Esophagus muscularis mucosa (tissue), 4 donors: ENCODE measurements at regions not wholly inside any gene's neighbourhood (a gene's known extent, or its start where the extent isn't known, plus 50 kb on each side); places are given as distances from the start of the nearest gene placed in this dataset.

ENCODE experiments used
- DNase-seq: peaks from one replicate; pipeline ENCODE4 v3.0.0-alpha.2; 2017; ENCODE audit errors: extremely low spot score
- H3K27ac ChIP-seq, 4 donors: fragments of 200-600 bp; sonication (generic); replicated peaks in 1 of 4; 1 replicate in 3 of 4; 2 replicates in 1 of 4; pipeline ENCODE4 v1.5.1; 2016 to 2019; ENCODE audit warnings: mild to moderate bottlenecking in 1 of 4
- H3K27me3 ChIP-seq, 4 donors: fragments of 200-600 bp; sonication (generic); one replicate each; pipeline versions ENCODE4 v1.5.1 to v1.6.0; 2016 to 2019
- H3K36me3 ChIP-seq, 4 donors: fragments of 200-600 bp; sonication (generic); one replicate each; pipeline ENCODE4 v1.5.1; 2016 to 2019
- H3K4me1 ChIP-seq, 4 donors: fragments of 200-600 bp; sonication (generic); one replicate each; pipeline ENCODE4 v1.5.1; 2016 to 2019
- H3K4me3 ChIP-seq, 4 donors: fragments of 200-600 bp; sonication (generic); 1 replicate in 2 of 4; 2 replicates in 2 of 4; pipeline ENCODE4 v1.5.1; 2016 to 2019; ENCODE audit warnings: mild to moderate bottlenecking in 4 of 4, moderate library complexity in 1 of 4
- H3K9me3 ChIP-seq, 4 donors: fragments of 200-600 bp; sonication (generic); 1 replicate in 3 of 4; 2 replicates in 1 of 4; pipeline ENCODE4 v1.5.1; 2016 to 2019
- EP300 ChIP-seq: sonication (generic); formaldehyde crosslinking; IDR thresholded peaks from one replicate; pipeline ENCODE4 v1.6.1; 2017; ENCODE audit warnings: antibody characterized with exemption
- POLR2A ChIP-seq: fragments of 450-650 bp; IDR thresholded peaks from one replicate; pipeline ENCODE4 v1.6.1; 2017; ENCODE audit warnings: antibody characterized with exemption, moderate library complexity, mild to moderate bottlenecking, low read depth
- POLR2AphosphoS5 ChIP-seq, 2 donors: sonication (generic); formaldehyde crosslinking; IDR thresholded peaks; one replicate each; pipeline ENCODE4 v1.6.1; 2017; ENCODE audit warnings: antibody characterized with exemption in 2 of 2
- WGBS: methylation state at CpG from one replicate; pipeline ENCODE4 v1.1.5; 2018; 5-methylcytosine and 5-hydroxymethylcytosine counted together
- intact Hi-C: fragments of 100-400 bp; cut with DNase I; formaldehyde crosslinking; loops from one replicate; pipeline ENCODE4 v1.15.1; 2023
- TF ChIP-seq, protein P1 (sequence below), 3 experiments: fragments of 200-600 bp in 2 of 3; fragments of 450-650 bp in 1 of 3; sonication (generic) in 2 of 3; IDR thresholded peaks; one replicate each; pipeline ENCODE4 v1.5.1; 2017 to 2019; ENCODE audit warnings: antibody characterized with exemption in 3 of 3, mild to moderate bottlenecking in 2 of 3, moderate library complexity in 1 of 3

DNA sequence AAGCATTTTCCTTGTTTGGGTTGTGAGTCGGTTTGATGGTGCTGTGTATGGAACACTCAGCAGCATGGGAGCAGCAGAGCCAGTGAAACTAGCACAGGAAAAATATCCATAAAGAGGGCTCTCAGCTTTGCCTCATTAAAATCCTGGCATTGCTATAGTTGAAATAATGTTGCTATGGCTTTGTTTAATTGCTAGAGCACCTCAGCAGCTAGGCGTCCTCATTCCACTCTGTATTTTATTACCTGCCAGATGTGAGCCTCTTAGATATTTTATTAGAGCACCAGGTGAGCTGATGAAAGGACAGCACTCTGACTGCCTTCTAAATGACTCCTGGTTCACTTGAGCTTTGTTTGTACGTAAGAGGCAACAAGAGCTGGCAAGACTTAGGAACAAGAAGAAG is 232.4 kb downstream of the MTX2 start:
- no peak overlapping the region for H3K27ac ChIP-seq
- intact Hi-C loops: no loop called here
- 84% methylated on average over 3 of the region's 3 CpGs for WGBS

DNA sequence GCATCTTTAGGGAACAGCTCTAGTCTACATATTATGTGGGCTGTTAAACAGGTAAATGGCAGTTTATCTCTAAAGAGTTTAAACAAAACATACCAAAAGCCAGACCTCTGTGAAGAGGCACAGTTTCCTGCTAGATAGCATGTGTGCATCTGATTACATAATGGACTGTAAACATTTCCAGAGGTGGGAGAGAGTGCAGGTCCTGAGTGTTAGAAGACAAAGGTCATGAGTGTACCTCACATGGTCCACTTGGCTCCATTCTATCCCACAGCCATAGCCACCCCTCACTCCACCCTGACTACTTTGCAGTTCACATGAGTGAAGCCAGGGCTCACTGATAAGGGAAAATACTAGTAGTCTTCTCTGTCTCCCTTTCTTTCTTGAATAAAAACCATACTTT is 233.4 kb downstream of the MTX2 start:
- intact Hi-C loops: no loop called here
- TF ChIP-seq EP300 (no peak), POLR2AphosphoS5 (IDR thresholded peaks at IDR 0.05) (no peak), POLR2A (no peak)
- TF ChIP-seq, protein P1, sequence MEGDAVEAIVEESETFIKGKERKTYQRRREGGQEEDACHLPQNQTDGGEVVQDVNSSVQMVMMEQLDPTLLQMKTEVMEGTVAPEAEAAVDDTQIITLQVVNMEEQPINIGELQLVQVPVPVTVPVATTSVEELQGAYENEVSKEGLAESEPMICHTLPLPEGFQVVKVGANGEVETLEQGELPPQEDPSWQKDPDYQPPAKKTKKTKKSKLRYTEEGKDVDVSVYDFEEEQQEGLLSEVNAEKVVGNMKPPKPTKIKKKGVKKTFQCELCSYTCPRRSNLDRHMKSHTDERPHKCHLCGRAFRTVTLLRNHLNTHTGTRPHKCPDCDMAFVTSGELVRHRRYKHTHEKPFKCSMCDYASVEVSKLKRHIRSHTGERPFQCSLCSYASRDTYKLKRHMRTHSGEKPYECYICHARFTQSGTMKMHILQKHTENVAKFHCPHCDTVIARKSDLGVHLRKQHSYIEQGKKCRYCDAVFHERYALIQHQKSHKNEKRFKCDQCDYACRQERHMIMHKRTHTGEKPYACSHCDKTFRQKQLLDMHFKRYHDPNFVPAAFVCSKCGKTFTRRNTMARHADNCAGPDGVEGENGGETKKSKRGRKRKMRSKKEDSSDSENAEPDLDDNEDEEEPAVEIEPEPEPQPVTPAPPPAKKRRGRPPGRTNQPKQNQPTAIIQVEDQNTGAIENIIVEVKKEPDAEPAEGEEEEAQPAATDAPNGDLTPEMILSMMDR (IDR thresholded peaks at IDR 0.05): no peak
- Histone ChIP-seq H3K9me3 (no peaks in the 10 kb centered on the region), H3K27ac (no peak overlapping the region), H3K27me3 (no peaks in the 10 kb centered on the region), H3K4me3 (no peak overlapping the region), H3K4me1 (peaks cover 0 to 10% (median 0%) of the 10 kb centered on the region in 4 donors), H3K36me3 (no peaks in the 10 kb centered on the region)
- DNase-seq: no peak

More for the DNA sequence above, 232.4 kb downstream of the MTX2 start:
- H3K36me3 ChIP-seq: no peaks in the 10 kb centered on the region
- H3K4me1 ChIP-seq: peaks cover 0 to 13% (median under 1%) of the 10 kb centered on the region in 4 donors
- no peak overlapping the region for H3K4me3 ChIP-seq
- H3K27me3 ChIP-seq: no peaks in the 10 kb centered on the region
- no peak for DNase-seq
- H3K9me3 ChIP-seq: no peaks in the 10 kb centered on the region
- TF ChIP-seq EP300 (no peak), POLR2AphosphoS5 (IDR thresholded peaks at IDR 0.05) (no peak), POLR2A (no peak)
- TF ChIP-seq, protein P1 (IDR thresholded peaks at IDR 0.05): no peak

DNA sequence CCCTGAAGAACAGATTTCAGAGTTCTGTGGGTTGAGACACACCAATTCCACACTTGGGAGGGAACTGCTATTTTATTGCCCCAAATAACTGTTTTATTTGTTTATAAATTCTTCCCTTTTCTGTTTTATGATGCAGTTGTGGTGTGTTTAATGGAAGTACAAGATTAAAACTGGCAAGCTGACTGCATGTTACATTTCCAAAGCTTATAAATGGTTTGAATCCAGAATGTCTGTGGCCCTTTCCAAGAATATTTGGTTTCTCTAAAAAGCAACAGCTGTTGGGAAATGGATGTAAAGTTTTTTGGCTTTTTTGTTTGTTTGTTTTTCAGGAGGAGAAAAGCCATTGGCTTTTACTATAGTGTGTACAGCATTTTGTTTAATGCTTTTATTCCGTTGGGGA is 234.5 kb downstream of the MTX2 start:
- intact Hi-C loops: no loop called here
- no peak for TF ChIP-seq POLR2AphosphoS5 (IDR thresholded peaks at IDR 0.05)
- TF ChIP-seq, protein P1 (IDR thresholded peaks at IDR 0.05): no peak
- no peak for TF ChIP-seq EP300
- TF ChIP-seq POLR2A: no peak

DNA sequence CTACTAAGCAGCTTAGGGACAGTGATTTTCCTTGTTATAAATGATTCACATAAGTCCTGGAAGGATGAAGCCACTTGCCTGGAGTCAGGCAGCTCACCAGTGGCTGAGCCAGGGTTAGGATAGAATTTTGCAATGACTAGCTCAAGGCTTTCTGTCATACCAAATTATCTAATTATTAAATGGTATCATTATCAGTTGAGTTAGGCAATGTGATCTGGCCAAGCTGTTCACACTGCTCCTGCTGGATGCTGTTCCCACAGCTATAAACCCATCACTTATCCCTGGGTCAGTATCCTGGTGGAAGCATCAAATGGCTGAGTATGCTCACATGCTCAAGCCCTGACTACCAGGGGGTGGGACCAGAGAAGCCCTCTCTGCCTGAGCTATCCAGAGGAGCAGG is 235.2 kb downstream of the MTX2 start:
- intact Hi-C loops: no loop called here
- no peak for DNase-seq
- no peak overlapping the region for H3K27ac ChIP-seq
- H3K27me3 ChIP-seq: no peaks in the 10 kb centered on the region
- no peaks in the 10 kb centered on the region for H3K36me3 ChIP-seq
- H3K9me3 ChIP-seq: no peaks in the 10 kb centered on the region
- TF ChIP-seq POLR2AphosphoS5 (IDR thresholded peaks at IDR 0.05): peak in 1 of 2 donors; percentile 4
- TF ChIP-seq, protein P1 (IDR thresholded peaks at IDR 0.05): no peak
- peaks cover 0 to 9% (median 0%) of the 10 kb centered on the region in 4 donors for H3K4me1 ChIP-seq
- no peak overlapping the region for H3K4me3 ChIP-seq

More for the DNA sequence above, 234.5 kb downstream of the MTX2 start:
- 71% methylated on average over 1 of the region's 1 CpG for WGBS
- DNase-seq: no peak
- no peaks in the 10 kb centered on the region for H3K27me3 ChIP-seq
- peaks cover 0 to 9% (median 0%) of the 10 kb centered on the region in 4 donors for H3K4me1 ChIP-seq
- H3K27ac ChIP-seq: no peak overlapping the region
- H3K4me3 ChIP-seq: no peak overlapping the region
- H3K9me3 ChIP-seq: no peaks in the 10 kb centered on the region
- H3K36me3 ChIP-seq: no peaks in the 10 kb centered on the region

DNA sequence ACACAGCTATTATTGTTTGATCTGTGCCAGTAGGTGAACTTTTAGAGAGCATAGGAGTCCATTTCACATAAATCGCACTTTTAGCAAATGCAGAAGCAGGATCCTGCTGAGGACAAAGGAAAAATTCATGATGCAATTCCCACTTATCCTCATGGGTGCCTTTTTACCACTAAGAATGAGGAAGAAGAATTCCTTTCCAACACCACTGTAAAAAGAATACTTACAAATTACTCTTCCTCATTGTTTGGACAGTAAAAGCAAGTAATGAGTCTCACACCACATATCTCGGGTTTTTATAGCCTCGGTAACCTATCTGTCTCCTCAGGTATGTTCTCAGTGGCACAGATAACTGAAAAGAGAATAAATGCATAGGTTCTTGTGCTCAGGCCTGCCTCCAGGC is 238.5 kb downstream of the MTX2 start:
- Histone ChIP-seq H3K4me3 (no peak overlapping the region), H3K36me3 (no peaks in the 10 kb centered on the region), H3K4me1 (no peaks in the 10 kb centered on the region), H3K27me3 (no peaks in the 10 kb centered on the region), H3K9me3 (no peaks in the 10 kb centered on the region), H3K27ac (no peak overlapping the region)
- TF ChIP-seq EP300 (no peak), POLR2AphosphoS5 (IDR thresholded peaks at IDR 0.05) (no peak), POLR2A (no peak)
- TF ChIP-seq, protein P1 (IDR thresholded peaks at IDR 0.05): no peak
- whole genome bisulfite sequencing: 66% methylated on average over 3 of the region's 3 CpGs
- no peak for DNase-seq
- intact Hi-C loops: no loop called here
